Sigmoid colon (tissue), 4 donors: ENCODE measurements at regions not wholly inside any gene's neighbourhood (a gene's known extent, or its start where the extent isn't known, plus 50 kb on each side); places are given as distances from the start of the nearest gene placed in this dataset.

Experiments
- EP300 ChIP-seq, 4 donors: sonication (generic); formaldehyde crosslinking; IDR thresholded peaks; one replicate each; pipeline ENCODE4 v1.6.1; 2017; ENCODE audit warnings: antibody characterized with exemption in 4 of 4
- POLR2A ChIP-seq, 2 donors: fragments of 450-650 bp; IDR thresholded peaks; one replicate each; pipeline ENCODE4 v1.6.1; 2016; ENCODE audit warnings: antibody characterized with exemption in 2 of 2, mild to moderate bottlenecking in 2 of 2, moderate library complexity in 2 of 2
- TF ChIP-seq, protein P1 (sequence below), 4 experiments: fragments of 450-650 bp in 3 of 4; fragments of 200-600 bp in 1 of 4; IDR thresholded peaks; one replicate each; pipeline ENCODE4 v1.5.1; 2016 to 2019; ENCODE audit warnings: antibody characterized with exemption in 4 of 4, mild to moderate bottlenecking in 3 of 4, moderate library complexity in 2 of 4

DNA sequence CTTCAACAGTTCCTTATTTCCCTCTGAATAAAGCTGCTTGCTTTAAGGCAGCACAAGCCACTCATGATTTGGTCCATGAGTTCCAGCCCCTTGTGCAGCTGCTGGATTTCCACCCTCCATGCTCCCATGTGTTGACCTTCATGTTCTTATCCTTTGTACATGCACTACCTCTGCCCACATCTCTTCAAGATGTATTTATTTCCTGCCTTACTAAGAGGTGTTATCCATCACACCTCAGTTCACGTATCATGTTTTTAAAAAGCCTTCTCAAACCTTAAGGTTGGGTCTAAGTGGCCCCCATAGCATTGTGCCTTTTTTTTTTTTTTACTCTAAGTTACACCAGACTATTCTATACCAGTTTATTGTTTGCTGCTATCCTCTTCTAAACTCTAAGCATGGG is 107.7 kb downstream of the SIPA1L2 start:
- TF ChIP-seq EP300 (IDR thresholded peaks at IDR 0.05) (no peak), POLR2A (IDR thresholded peaks at IDR 0.05) (no peak)
- TF ChIP-seq, protein P1, sequence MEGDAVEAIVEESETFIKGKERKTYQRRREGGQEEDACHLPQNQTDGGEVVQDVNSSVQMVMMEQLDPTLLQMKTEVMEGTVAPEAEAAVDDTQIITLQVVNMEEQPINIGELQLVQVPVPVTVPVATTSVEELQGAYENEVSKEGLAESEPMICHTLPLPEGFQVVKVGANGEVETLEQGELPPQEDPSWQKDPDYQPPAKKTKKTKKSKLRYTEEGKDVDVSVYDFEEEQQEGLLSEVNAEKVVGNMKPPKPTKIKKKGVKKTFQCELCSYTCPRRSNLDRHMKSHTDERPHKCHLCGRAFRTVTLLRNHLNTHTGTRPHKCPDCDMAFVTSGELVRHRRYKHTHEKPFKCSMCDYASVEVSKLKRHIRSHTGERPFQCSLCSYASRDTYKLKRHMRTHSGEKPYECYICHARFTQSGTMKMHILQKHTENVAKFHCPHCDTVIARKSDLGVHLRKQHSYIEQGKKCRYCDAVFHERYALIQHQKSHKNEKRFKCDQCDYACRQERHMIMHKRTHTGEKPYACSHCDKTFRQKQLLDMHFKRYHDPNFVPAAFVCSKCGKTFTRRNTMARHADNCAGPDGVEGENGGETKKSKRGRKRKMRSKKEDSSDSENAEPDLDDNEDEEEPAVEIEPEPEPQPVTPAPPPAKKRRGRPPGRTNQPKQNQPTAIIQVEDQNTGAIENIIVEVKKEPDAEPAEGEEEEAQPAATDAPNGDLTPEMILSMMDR (IDR thresholded peaks at IDR 0.05), result no peak
